ENCODE measurements at regions not wholly inside any gene's neighbourhood (a gene's known extent, or its start where the extent isn't known, plus 50 kb on each side); places are given as distances from the start of the nearest gene placed in this dataset.

DNA sequence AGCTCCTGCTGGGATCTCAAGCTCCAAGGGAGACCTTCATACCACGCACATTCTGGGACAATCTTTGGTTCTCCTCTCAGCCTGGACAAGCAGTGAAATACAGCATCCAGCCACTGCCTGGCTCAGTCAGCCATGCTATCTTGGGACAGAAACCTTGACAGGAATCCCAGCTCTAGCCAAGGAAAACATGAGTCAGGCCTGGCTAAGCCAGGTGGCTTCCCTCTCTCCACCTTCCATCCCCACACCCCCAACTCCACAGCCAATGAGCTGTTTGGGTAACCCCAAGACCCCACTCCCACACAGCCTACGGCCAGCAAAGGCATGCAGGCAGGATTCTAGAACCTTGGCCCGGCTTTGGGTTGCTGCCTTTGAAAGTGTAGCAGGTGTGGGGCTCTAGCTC is 64.9 kb downstream of the MCFD2 start:
- H3K4me3 ChIP-seq: no peak overlapping the region
- peak overlapping the region in 11 of 21 experiments; percentile 6 to 86 (median 40) for H3K27ac ChIP-seq

DNA sequence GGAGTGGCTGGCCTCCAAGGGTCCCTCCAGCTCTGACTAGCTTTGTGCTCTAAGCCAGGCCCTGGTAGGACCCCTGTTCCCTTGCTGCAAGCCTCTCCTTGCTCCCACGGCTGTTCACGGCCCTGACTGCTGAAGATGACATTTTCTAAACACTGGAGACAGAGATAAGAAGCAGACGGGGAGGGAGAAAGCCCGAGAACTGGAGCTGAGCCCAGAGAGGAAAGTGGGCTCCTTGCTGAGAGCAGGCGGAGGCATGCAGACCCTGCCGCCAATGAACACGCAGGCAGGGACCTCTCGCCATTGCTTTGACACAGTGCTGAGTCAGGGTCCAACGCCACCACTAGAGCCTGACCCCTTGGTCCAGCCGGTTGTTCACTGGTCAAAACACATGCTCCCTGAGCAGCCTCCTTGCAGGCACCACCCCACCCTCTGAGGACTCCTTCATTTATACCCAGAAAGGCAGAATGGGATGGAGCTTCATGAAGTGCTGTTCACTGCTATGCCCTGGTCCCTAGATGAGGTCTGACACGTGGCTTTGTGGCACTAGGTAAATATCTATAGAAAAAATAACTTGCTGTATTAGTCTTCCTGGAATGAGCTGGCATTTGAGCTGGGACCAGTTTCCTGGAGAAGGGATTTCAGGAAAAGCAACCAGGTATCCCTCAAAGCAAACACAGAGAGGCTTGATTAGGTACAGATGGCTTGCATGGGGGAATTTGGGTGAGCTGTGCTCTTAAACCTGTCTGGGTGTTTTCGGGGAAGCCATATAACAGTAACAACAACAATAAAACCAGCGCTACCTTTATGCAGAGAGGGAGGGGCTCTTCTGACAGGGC is 65.7 kb downstream of the MCFD2 start:
- no peak overlapping the region for H3K4me3 ChIP-seq
- peak overlapping the region in 13 of 21 experiments; percentile 21 to 87 (median 70) for H3K27ac ChIP-seq

DNA sequence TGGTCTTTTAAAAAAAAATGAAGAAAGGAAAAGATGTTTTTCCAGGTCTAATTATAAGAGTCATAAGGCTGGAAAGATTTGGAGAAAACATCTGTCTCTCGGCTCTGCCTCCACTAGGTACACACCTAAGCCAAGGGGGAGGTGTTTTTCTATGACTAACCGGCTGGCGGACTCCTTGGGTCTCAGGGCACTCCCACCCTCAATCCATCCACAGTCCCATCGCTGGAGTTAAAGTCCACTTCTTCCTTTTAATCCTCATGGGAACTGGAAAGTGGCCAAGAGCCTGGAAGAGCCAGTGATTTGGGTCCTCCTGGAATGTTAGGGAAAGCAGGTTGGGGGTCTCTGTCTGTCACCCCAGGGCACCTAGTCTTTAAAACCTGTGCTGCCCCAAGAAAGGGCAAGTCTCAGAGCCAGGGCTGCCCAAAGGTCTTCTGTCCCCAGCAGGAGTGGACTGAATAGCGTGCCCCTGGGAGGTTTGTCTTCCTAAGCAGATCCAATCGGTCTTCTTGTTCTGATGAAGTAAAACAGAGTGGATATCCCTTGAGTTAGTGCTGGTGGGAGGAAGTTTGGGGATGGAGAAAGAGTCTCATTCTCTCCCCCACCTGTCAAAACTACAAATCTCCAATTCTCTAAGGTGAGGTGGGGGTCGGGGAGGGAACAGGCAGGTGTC is 66.4 kb downstream of the MCFD2 start:
- H3K4me3 ChIP-seq: no peak overlapping the region

DNA sequence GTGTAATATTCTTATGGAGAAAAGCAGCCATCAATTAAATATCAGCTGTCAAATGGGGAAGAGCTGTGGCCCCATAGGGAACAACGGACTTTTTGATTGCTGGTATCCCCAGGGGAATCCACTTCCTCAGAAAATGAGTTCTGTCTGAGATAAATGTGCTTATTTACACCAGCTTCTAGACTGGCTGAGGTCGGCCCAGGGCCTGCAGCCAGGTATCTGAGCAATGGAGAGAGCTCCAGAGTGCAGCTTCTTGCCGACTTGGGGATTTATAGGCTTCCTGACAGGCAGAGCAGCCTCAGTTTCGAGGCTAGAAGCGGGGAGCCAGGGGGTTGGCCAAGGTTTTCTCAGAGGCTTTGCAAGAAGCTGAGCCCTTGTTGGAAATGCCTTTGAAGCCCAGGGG is 67.2 kb downstream of the MCFD2 start:
- Histone ChIP-seq H3K27ac (peak overlapping the region in 18 of 21 experiments; percentile 7 to 88 (median 80)), H3K4me3 (no peak overlapping the region)

More for the DNA sequence above, 66.4 kb downstream of the MCFD2 start:
- peak overlapping the region in 16 of 21 experiments; percentile 28 to 88 (median 80) for H3K27ac ChIP-seq

DNA sequence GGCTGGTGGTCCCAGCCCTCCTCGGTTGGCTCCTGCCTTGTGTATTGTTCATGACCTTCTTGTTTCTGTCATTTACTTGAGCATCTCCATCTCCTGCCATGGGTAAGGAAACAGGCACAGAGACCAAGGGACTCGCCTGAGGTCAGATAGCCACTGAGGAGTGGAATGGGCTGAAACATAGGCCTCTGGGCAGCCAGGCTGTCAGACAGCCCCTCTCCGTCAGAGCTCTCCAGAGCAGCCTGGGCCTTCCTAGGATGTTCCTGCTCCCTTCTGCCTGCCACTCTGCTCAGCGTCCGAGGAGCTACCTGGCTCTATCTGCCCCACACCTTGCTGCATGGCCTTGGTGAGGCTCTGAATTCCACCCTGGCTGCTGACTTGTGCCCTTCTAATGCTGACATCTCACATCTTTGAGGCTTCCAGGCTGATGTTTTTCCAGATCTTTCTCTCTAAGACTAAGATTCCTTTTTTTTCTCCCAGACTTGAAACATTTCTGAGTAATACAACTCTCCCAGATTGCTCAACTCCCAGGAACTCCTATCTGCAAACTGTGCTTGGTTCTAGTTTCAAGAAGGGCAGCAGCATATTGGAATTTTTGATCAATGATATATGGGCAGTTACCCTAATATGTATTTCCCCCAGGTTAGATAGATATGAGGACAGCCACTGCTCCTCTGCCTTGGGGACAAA is 67.7 kb downstream of the MCFD2 start:
- H3K4me3 ChIP-seq: no peak overlapping the region
- H3K27ac ChIP-seq: peak overlapping the region in 20 of 21 experiments; percentile 63 to 88 (median 80)

DNA sequence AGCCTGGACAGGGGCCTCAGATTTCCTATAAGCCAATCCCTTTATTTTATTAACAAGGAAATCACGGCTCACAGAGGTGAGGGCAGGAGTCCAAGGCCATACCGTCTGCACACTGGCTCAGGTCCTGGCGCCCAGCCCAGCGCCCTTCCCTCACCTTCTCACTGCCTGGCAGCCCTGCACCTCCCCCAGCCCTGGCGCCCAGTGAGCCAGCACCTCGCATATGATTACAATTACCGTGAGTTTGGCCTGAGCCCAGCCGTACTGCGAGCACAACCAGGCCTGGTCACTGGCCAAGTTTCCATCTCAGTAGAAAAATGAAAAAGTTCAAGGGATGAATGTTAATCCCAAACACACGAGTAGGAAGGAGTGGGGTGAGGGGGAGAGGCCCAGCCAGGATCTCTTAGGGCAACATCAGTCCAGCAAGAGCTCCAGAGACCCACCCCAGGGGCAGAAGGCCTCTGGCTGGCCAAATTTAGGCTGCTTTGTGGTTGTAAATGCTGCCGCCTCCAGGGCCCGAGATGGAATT is 68.4 kb downstream of the MCFD2 start:
- Histone ChIP-seq H3K27ac (peak overlapping the region in 20 of 21 experiments; percentile 63 to 88 (median 80)), H3K4me3 (no peak overlapping the region)

GRCh38 chr2:46846536-46846935 is 69.1 kb downstream of the MCFD2 start:
- Histone ChIP-seq H3K27ac (peak overlapping the region in 20 of 21 experiments; percentile 63 to 88 (median 79)), H3K4me3 (no peak overlapping the region)

DNA sequence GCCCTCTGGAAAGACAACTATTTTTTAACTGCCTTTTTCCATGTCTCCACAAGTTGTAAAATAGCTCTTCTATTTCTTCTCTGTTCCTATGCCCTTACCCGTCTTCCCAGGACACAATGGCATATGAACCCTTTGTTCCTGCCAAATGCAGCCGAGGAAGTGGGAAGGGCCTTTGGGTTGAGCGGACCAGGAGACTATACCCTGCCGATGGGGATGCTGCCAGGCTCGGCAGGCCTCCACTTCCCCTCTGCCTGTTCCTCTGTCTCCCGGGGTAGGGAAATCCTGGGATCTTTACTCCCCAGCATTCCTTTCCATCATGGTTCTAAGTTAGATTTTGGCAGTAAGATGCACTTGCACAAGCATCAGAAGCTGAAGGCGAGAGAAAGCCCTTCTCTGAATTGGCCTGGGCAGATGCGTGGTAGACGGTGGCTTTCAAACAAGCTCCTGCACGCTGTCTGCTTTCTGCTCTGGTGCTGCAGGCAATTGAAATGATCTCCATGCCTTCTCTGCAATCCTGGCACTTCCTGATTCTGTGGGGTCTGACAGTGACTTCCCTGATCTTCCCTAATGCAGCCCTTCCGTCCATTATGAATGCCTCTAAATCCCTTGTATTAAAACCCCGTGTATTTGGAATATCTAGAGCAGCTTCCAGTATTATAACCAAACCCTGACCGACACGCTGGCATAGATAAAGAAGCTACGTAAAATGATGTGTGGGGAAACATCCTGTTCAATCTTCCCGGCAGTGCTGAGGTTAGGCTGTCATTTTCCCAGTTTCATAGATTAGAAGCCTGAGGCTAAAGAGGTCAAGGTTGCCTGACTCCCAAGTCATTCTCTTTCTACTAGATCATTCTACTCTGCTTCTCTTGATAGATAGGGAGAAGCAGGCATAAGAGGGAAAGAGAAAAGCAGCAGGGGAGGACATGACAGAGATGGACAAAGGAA is 69.8 kb downstream of the MCFD2 start:
- no peak overlapping the region for H3K4me3 ChIP-seq
- peak overlapping the region in 20 of 21 experiments; percentile 63 to 88 (median 79) for H3K27ac ChIP-seq

GRCh38 chr2:46844443-46844842 is 71.2 kb downstream of the MCFD2 start:
- Histone ChIP-seq H3K4me3 (no peak overlapping the region), H3K27ac (no peak overlapping the region)

- no peak overlapping the region for H3K4me3 ChIP-seq
- no peak overlapping the region for H3K27ac ChIP-seq
Measured at GRCh38 chr2:46844034-46844433, 71.6 kb downstream of the MCFD2 start.

DNA sequence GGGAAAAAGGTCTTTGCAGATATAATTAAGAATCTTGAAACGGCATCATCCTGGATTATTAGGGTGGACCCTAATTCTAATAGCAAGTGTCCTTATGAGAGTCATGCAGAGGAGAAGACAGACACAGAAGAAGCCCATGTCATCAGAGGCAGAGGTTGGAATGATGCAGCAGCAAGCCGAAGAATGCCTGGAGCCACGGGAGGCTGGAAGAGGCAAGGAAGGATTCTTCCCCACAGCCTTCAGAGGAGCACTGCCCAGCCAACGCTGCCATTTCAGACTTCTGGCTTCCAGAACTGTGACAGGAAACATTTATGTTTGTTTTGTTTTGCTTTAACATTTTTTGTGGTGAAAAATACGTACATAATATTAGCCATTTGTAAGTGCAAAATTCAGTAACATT is 72.3 kb downstream of the MCFD2 start:
- no peak overlapping the region for H3K4me3 ChIP-seq
- no peak overlapping the region for H3K27ac ChIP-seq

GRCh38 chr2:46842876-46843275 is 72.7 kb downstream of the MCFD2 start:
- no peak overlapping the region for H3K27ac ChIP-seq
- H3K4me3 ChIP-seq: no peak overlapping the region

- H3K27ac ChIP-seq: no peak overlapping the region
- no peak overlapping the region for H3K4me3 ChIP-seq
Measured at GRCh38 chr2:46841621-46842020, 74.0 kb downstream of the MCFD2 start.

GRCh38 chr2:46839045-46839444 is 76.6 kb downstream of the MCFD2 start:
- H3K4me3 ChIP-seq: no peak overlapping the region

DNA sequence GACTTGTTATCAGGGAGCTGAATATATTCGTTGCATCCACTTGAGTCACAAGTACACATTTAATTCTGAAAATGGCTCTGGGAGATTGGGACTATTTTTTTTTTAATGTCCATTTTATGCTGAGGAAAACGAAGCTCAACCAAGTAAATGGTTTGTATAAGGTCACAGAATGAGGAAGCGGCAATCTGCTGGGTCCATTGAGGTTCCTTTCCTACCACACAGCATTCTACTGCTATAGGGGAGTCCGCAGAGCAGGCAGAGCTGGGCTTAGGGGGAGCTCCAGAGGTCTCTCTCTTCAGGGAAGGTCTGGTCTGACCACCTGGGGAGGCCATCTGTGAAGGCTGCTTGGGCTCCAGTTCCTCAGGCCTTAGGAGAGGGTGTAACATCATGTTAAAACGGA is 77.9 kb downstream of the MCFD2 start:
- no peak overlapping the region for H3K27ac ChIP-seq
- H3K4me3 ChIP-seq: no peak overlapping the region

More at GRCh38 chr2:46839045-46839444, 76.6 kb downstream of the MCFD2 start:
- H3K27ac ChIP-seq: no peak overlapping the region

- Histone ChIP-seq H3K4me3 (no peak overlapping the region), H3K27ac (no peak overlapping the region)
Measured at GRCh38 chr2:46837112-46837454, 78.5 kb downstream of the MCFD2 start.

DNA sequence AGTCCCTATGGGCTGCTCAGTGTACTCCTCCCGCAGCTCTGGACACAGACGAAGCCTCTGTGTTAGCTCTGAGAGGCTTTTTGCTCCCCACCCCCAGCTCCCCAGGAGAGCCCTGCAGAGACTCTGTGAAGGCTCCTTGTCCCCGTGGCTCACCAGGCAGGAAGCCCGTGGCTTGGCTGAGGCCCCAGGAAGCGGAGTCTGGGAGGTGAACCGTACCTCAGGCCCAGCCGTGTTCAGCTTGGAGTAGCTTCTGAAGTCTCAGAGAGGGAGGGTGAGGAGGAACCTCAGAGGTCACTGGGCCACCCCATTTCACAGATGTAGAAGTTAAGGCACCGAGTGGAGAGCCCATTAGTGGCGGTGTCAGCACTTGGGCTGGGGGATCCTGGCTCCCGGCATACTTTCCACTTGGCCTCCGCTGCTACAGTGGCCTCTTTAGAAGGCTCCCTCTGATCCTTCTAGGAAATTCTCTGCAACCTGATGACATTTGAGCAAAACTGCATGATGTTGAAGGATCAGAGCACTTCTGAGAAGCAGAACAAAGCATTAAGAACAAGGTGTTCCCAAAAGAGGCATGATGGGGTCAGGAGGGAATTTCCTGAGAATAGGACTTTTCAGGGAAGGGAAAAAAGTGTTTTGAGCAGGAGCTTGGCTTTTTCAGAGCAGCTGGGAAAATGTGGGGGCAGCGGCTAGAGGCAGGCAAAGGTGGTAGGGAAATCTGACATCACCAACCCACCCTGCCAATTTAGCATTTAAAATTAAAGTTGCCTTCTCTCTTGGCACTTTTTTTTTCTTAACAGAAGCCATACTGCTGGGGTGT is 79.1 kb downstream of the MCFD2 start:
- H3K27ac ChIP-seq: no peak overlapping the region

DNA sequence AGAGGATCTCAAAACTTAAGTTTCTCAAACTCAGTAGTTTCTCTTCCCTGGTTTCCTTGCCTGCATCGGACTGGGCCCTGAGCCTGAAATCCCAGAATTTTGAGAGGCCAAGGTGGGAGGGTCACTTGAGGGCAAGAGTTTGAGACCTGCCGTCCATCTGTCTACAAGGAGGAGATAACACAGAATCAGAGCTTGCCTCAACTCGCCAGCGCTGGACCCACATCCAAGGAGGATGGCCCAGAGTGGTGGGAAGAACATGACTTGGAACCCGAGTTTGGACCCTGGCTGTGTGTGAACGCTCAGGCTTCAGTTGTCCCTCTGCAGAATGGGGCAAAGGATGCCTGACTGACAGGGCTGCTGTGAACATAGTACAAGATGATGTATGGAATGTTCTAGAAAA is 80.1 kb downstream of the MCFD2 start:
- Histone ChIP-seq H3K4me3 (no peak overlapping the region), H3K27ac (no peak overlapping the region)

More for the DNA sequence above, 79.1 kb downstream of the MCFD2 start:
- H3K4me3 ChIP-seq: no peak overlapping the region

Measured in skin epidermis (tissue), 12 donors.